SK-N-SH treated with all-trans-retinoic acid at 6 μM for 48 hours (cell line): ENCODE measurements at regions not wholly inside any gene's neighbourhood (a gene's known extent, or its start where the extent isn't known, plus 50 kb on each side); places are given as distances from the start of the nearest gene placed in this dataset.

ENCODE experiments used
- ATAC-seq: fragments of 200-7000 bp; cut with Tn5 transposase; 3 replicates; pipeline ENCODE4 v1.9.1; 2020; ENCODE audit warnings: mild to moderate bottlenecking, moderate library complexity
- ARNTL ChIP-seq: fragments of 450-650 bp; formaldehyde crosslinking; IDR thresholded peaks from 2 replicates; pipeline ENCODE4 v1.5.0; 2020; ENCODE audit warnings: low read depth, mild to moderate bottlenecking, moderate library complexity, borderline replicate concordance
- BACH2 ChIP-seq: fragments of 250-450 bp; sonication (Bioruptor Pico); IDR thresholded peaks from 2 replicates; pipeline ENCODE4 v1.9.0; 2021; ENCODE audit warnings: mild to moderate bottlenecking, borderline replicate concordance
- CSDC2 ChIP-seq: fragments of 250-450 bp; sonication (Bioruptor Pico); IDR thresholded peaks from 2 replicates; pipeline ENCODE4 v1.5.0; 2020; ENCODE audit warnings: mild to moderate bottlenecking, moderate library complexity
- CSRNP3 ChIP-seq: fragments of 250-450 bp; sonication (Bioruptor Pico); IDR thresholded peaks from 2 replicates; pipeline ENCODE4 v1.5.1; 2021; ENCODE audit warnings: mild to moderate bottlenecking, moderate library complexity
- ESRRG ChIP-seq: fragments of 250-450 bp; sonication (Bioruptor Pico); IDR thresholded peaks from 2 replicates; pipeline ENCODE4 v1.6.1; 2021; ENCODE audit warnings: mild to moderate bottlenecking
- GLIS3 ChIP-seq: fragments of 250-450 bp; sonication (Bioruptor Pico); IDR thresholded peaks from 2 replicates; pipeline ENCODE4 v1.5.0; 2020; ENCODE audit warnings: mild to moderate bottlenecking, moderate library complexity
- ISL1 ChIP-seq: fragments of 250-450 bp; sonication (Bioruptor Pico); IDR thresholded peaks from 2 replicates; pipeline ENCODE4 v2.1.2; 2022; ENCODE audit warnings: mild to moderate bottlenecking, moderate library complexity
- OSR1 ChIP-seq: fragments of 250-450 bp; sonication (Bioruptor Pico); IDR thresholded peaks from 2 replicates; pipeline ENCODE4 v1.8.0; 2022; ENCODE audit warnings: moderate library complexity, mild to moderate bottlenecking, inconsistent platforms
- PATZ1 ChIP-seq: fragments of 250-450 bp; sonication (Bioruptor Pico); IDR thresholded peaks from 2 replicates; pipeline ENCODE4 v1.8.0; 2020; ENCODE audit warnings: mild to moderate bottlenecking, moderate library complexity, borderline replicate concordance
- RARB ChIP-seq: fragments of 250-450 bp; sonication (Bioruptor Pico); IDR thresholded peaks from 2 replicates; pipeline ENCODE4 v1.8.0; 2021; ENCODE audit warnings: mild to moderate bottlenecking, moderate library complexity
- SNAI2 ChIP-seq: fragments of 250-450 bp; sonication (Bioruptor Pico); IDR thresholded peaks from 2 replicates; pipeline ENCODE4 v1.5.0; 2020; ENCODE audit warnings: mild to moderate bottlenecking, moderate library complexity
- TCF4 ChIP-seq: fragments of 250-450 bp; sonication (Bioruptor Pico); IDR thresholded peaks from 2 replicates; pipeline ENCODE4 v1.8.0; 2021; ENCODE audit warnings: mild to moderate bottlenecking, moderate library complexity, borderline replicate concordance
- TOX ChIP-seq: fragments of 250-450 bp; sonication (Bioruptor Pico); IDR thresholded peaks from 2 replicates; pipeline ENCODE4 v1.8.0; 2021; ENCODE audit warnings: mild to moderate bottlenecking, moderate library complexity, borderline replicate concordance
- ZC3H10 ChIP-seq: fragments of 250-450 bp; sonication (Bioruptor Pico); IDR thresholded peaks from 2 replicates; pipeline ENCODE4 v1.5.1; 2021; ENCODE audit warnings: mild to moderate bottlenecking, moderate library complexity
- ZFP3 ChIP-seq: fragments of 250-450 bp; sonication (Bioruptor Pico); IDR thresholded peaks from 2 replicates; pipeline ENCODE4 v1.5.0; 2020; ENCODE audit warnings: mild to moderate bottlenecking, moderate library complexity
- ZNF565 ChIP-seq: fragments of 450-650 bp; formaldehyde crosslinking; conservative IDR thresholded peaks from 2 replicates; pipeline ENCODE4 v1.5.0; 2020; ENCODE audit warnings: low read depth, mild to moderate bottlenecking, moderate library complexity
- ZNF70 ChIP-seq: fragments of 450-650 bp; formaldehyde crosslinking; IDR thresholded peaks from 2 replicates; pipeline ENCODE4 v1.5.0; 2020; ENCODE audit warnings: mild to moderate bottlenecking, moderate library complexity
- ZNF8 ChIP-seq: fragments of 450-650 bp; formaldehyde crosslinking; IDR thresholded peaks from 2 replicates; pipeline ENCODE4 v1.5.0; 2020; ENCODE audit warnings: mild to moderate bottlenecking, moderate library complexity
- TF ChIP-seq, protein P1 (sequence below): fragments of 250-450 bp; sonication (Bioruptor Pico); IDR thresholded peaks from 2 replicates; pipeline ENCODE4 v1.8.0; 2021; ENCODE audit warnings: low read depth, mild to moderate bottlenecking, moderate library complexity, borderline replicate concordance
- TF ChIP-seq, protein P2 (sequence below): fragments of 250-450 bp; sonication (Bioruptor Pico); IDR thresholded peaks from 2 replicates; pipeline ENCODE4 v1.5.1; 2020; ENCODE audit warnings: low read depth, mild to moderate bottlenecking, moderate library complexity

- ATAC-seq: no peak
- no peak for TF ChIP-seq GLIS3 (CRISPR knock-in tag)
- no peak for TF ChIP-seq BACH2 (CRISPR knock-in tag)
- no peak for TF ChIP-seq OSR1 (CRISPR knock-in tag)
- no peak for TF ChIP-seq CSRNP3 (CRISPR knock-in tag)
- TF ChIP-seq ZNF8 (CRISPR knock-in tag): no peak
- TF ChIP-seq ZNF70: no peak
- no peak for TF ChIP-seq ARNTL (CRISPR knock-in tag)
Observed at GRCh38 chr4:15159477-15160019, 157.3 kb downstream of the CPEB2 start.

- TF ChIP-seq ZC3H10 (CRISPR knock-in tag) (no peak), PATZ1 (no peak), ZNF565 (no peak), TCF4 (CRISPR knock-in tag) (no peak), CSRNP3 (CRISPR knock-in tag) (no peak), ISL1 (CRISPR knock-in tag) (no peak), ESRRG (CRISPR knock-in tag) (no peak), ZFP3 (no peak), CSDC2 (CRISPR knock-in tag) (no peak), ZNF8 (CRISPR knock-in tag) (no peak), GLIS3 (CRISPR knock-in tag) (no peak), OSR1 (CRISPR knock-in tag) (no peak), SNAI2 (no peak)
- TF ChIP-seq, protein P1, sequence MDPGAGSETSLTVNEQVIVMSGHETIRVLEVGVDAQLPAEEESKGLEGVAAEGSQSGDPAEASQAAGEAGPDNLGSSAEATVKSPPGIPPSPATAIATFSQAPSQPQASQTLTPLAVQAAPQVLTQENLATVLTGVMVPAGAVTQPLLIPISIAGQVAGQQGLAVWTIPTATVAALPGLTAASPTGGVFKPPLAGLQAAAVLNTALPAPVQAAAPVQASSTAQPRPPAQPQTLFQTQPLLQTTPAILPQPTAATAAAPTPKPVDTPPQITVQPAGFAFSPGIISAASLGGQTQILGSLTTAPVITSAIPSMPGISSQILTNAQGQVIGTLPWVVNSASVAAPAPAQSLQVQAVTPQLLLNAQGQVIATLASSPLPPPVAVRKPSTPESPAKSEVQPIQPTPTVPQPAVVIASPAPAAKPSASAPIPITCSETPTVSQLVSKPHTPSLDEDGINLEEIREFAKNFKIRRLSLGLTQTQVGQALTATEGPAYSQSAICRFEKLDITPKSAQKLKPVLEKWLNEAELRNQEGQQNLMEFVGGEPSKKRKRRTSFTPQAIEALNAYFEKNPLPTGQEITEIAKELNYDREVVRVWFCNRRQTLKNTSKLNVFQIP (CRISPR knock-in tag): no peak
- TF ChIP-seq, protein P2, sequence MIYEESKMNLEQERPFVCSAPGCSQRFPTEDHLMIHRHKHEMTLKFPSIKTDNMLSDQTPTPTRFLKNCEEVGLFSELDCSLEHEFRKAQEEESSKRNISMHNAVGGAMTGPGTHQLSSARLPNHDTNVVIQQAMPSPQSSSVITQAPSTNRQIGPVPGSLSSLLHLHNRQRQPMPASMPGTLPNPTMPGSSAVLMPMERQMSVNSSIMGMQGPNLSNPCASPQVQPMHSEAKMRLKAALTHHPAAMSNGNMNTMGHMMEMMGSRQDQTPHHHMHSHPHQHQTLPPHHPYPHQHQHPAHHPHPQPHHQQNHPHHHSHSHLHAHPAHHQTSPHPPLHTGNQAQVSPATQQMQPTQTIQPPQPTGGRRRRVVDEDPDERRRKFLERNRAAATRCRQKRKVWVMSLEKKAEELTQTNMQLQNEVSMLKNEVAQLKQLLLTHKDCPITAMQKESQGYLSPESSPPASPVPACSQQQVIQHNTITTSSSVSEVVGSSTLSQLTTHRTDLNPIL (CRISPR knock-in tag): no peak
- ATAC-seq: no peak
Observed at GRCh38 chr4:15161439-15161838, 159.2 kb downstream of the CPEB2 start.

GRCh38 chr4:15162046-15162445 lies 159.8 kb downstream of the CPEB2 start:
- no peak for ATAC-seq
- TF ChIP-seq BACH2 (CRISPR knock-in tag) (no peak), SNAI2 (no peak), ZNF8 (CRISPR knock-in tag) (no peak), TOX (no peak), GLIS3 (CRISPR knock-in tag) (no peak), ARNTL (CRISPR knock-in tag) (no peak), PATZ1 (no peak), OSR1 (CRISPR knock-in tag) (no peak), ZFP3 (no peak), ZC3H10 (CRISPR knock-in tag) (no peak), ISL1 (CRISPR knock-in tag) (no peak), ZNF565 (no peak), CSDC2 (CRISPR knock-in tag) (no peak), TCF4 (CRISPR knock-in tag) (no peak), ZNF70 (no peak), RARB (no peak)
- TF ChIP-seq, protein P1 (CRISPR knock-in tag): no peak
- TF ChIP-seq, protein P2 (CRISPR knock-in tag): no peak
